ENCODE measurements at regions not wholly inside any gene's neighbourhood (a gene's known extent, or its start where the extent isn't known, plus 50 kb on each side); places are given as distances from the start of the nearest gene placed in this dataset.

DNA sequence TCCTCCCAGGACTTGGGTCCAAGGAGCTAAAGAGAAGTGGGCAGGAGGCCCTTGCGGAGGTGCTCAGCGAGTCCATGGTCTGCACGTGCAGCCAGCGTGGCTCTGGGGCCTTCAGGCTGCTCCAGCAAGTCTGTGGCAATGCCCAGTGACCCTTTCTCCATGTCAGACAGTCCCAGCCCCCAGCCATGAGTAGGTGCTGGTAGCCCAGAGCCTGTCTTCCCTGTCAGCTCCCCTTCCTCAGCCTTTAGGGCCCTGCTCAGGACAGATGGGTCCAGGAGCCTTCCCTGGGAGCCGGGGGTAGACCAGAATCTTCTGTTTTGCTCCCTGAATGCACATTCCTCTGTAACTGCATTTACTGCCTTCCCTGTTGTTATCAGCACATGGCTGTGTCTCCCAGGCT lies 147.2 kb upstream of the IRX2 start (continued):
- no peak for TF ChIP-seq ZBTB40 (IDR thresholded peaks at IDR 0.05)
- no peak for TF ChIP-seq ZBTB40 (CRISPR knock-in tag; IDR thresholded peaks at IDR 0.05)
- TF ChIP-seq ZBTB17 (CRISPR knock-in tag; IDR thresholded peaks at IDR 0.05): no peak
- TF ChIP-seq ADNP (tag; IDR thresholded peaks at IDR 0.05): no peak
- no peak for TF ChIP-seq DDX20 (tag; IDR thresholded peaks at IDR 0.05; ENCODE audit: low read depth)
- TF ChIP-seq, protein P1, sequence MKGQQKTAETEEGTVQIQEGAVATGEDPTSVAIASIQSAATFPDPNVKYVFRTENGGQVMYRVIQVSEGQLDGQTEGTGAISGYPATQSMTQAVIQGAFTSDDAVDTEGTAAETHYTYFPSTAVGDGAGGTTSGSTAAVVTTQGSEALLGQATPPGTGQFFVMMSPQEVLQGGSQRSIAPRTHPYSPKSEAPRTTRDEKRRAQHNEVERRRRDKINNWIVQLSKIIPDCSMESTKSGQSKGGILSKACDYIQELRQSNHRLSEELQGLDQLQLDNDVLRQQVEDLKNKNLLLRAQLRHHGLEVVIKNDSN (CRISPR knock-in tag; IDR thresholded peaks at IDR 0.05): no peak
- no peak for TF ChIP-seq TEAD4 (IDR thresholded peaks at IDR 0.05; ENCODE audit: low read length)
- TF ChIP-seq TEAD4 (CRISPR knock-in tag; IDR thresholded peaks at IDR 0.05; ENCODE audit: borderline replicate concordance): no peak
- no peak for TF ChIP-seq ETV1 (tag; conservative IDR thresholded peaks at IDR 0.05; ENCODE audit: low read depth)
- TF ChIP-seq, protein P2, sequence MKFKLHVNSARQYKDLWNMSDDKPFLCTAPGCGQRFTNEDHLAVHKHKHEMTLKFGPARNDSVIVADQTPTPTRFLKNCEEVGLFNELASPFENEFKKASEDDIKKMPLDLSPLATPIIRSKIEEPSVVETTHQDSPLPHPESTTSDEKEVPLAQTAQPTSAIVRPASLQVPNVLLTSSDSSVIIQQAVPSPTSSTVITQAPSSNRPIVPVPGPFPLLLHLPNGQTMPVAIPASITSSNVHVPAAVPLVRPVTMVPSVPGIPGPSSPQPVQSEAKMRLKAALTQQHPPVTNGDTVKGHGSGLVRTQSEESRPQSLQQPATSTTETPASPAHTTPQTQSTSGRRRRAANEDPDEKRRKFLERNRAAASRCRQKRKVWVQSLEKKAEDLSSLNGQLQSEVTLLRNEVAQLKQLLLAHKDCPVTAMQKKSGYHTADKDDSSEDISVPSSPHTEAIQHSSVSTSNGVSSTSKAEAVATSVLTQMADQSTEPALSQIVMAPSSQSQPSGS (CRISPR knock-in tag; IDR thresholded peaks at IDR 0.05): no peak
- TF ChIP-seq GTF2F1 (IDR thresholded peaks at IDR 0.05; ENCODE audit: low read depth, low read length): no peak
- TF ChIP-seq BCOR (IDR thresholded peaks at IDR 0.05): no peak
- TF ChIP-seq, protein P3, sequence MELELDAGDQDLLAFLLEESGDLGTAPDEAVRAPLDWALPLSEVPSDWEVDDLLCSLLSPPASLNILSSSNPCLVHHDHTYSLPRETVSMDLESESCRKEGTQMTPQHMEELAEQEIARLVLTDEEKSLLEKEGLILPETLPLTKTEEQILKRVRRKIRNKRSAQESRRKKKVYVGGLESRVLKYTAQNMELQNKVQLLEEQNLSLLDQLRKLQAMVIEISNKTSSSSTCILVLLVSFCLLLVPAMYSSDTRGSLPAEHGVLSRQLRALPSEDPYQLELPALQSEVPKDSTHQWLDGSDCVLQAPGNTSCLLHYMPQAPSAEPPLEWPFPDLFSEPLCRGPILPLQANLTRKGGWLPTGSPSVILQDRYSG (tag; conservative IDR thresholded peaks at IDR 0.05; ENCODE audit: low read depth): no peak
